NT2/D1 (cell line): ENCODE measurements at regions not wholly inside any gene's neighbourhood (a gene's known extent, or its start where the extent isn't known, plus 50 kb on each side); places are given as distances from the start of the nearest gene placed in this dataset.

Experiments used
- SUZ12 ChIP-seq: IDR thresholded peaks from 2 replicates; pipeline ENCODE4 v1.6.1; 2011; ENCODE audit not compliant: insufficient read length, insufficient read depth; ENCODE audit errors: extremely low read depth
- YY1 ChIP-seq: IDR thresholded peaks from 2 replicates; pipeline ENCODE4 v1.6.1; 2011; ENCODE audit not compliant: insufficient read length, insufficient read depth
- ZNF274 ChIP-seq: IDR thresholded peaks from 2 replicates; pipeline ENCODE4 v1.6.1; 2011; ENCODE audit warnings: mild to moderate bottlenecking, low read depth, low read length

- TF ChIP-seq YY1 (no peak), ZNF274 (no peak), SUZ12 (no peak)
These were observed 122.4 kb upstream of the HSD17B12 start for GRCh38 chr11:43558146-43558545.
